ENCODE measurements at regions not wholly inside any gene's neighbourhood (a gene's known extent, or its start where the extent isn't known, plus 50 kb on each side); places are given as distances from the start of the nearest gene placed in this dataset.

DNA sequence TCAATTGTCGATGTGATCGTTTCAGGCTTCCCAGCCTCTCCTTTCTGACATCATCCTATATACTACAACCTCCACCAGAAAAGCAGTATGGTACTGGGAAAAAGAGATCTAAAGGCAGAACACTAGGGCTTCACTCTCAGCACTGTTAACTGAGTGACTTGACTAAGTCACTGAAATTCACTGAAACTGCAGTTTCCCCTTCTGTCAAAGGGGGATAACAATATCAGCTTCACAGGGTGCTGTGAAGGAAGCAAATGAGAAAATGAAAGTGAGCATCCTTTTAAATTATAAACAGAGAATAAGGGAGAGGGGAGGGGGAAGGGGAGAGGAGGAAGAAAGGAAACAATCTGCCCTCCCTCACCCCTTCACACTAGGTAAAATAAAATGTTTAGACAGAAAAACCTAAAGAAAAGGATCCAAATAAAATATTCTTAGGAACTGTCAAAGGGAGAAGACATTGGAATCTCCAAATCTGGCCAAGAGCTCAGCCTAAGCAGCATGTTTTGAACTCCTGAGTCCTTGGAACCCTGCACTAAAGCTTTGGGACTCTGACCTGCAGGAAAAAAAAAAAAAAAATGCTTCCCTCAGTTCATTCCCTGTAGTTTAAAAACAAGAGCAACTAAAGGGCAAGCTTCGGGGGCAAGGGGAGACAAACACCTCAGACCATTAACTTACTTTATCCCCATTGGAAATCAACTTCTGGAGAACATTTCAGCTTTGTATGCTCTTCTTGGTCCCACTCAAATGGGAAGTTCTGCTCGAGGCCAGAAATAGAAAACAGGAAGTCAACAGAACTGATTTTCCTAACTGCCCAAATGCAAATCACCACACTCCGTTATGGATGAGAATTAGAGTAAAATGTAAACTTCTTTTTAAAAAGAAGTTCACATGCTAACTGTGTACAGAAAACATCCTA lies 178.3 kb downstream of the DEPDC1B start:
- TF ChIP-seq CTCF (IDR thresholded peaks at IDR 0.05; ENCODE audit: partially characterized antibody, unreplicated experiment): no peak
- no peaks in the 10 kb centered on the region for H3K27me3 Mint-ChIP-seq (ENCODE audit: unreplicated experiment)
- no peak overlapping the region for H3K27ac Mint-ChIP-seq (ENCODE audit: unreplicated experiment)
- no peak overlapping the region for H3K4me3 Mint-ChIP-seq (ENCODE audit: unreplicated experiment)
- H3K36me3 Mint-ChIP-seq (ENCODE audit: unreplicated experiment): no peaks in the 10 kb centered on the region
- no peak for DNase-seq
- no peaks in the 10 kb centered on the region for H3K9me3 Mint-ChIP-seq (ENCODE audit: unreplicated experiment)
- H3K4me1 Mint-ChIP-seq (ENCODE audit: low read depth, unreplicated experiment): no peaks in the 10 kb centered on the region

DNA sequence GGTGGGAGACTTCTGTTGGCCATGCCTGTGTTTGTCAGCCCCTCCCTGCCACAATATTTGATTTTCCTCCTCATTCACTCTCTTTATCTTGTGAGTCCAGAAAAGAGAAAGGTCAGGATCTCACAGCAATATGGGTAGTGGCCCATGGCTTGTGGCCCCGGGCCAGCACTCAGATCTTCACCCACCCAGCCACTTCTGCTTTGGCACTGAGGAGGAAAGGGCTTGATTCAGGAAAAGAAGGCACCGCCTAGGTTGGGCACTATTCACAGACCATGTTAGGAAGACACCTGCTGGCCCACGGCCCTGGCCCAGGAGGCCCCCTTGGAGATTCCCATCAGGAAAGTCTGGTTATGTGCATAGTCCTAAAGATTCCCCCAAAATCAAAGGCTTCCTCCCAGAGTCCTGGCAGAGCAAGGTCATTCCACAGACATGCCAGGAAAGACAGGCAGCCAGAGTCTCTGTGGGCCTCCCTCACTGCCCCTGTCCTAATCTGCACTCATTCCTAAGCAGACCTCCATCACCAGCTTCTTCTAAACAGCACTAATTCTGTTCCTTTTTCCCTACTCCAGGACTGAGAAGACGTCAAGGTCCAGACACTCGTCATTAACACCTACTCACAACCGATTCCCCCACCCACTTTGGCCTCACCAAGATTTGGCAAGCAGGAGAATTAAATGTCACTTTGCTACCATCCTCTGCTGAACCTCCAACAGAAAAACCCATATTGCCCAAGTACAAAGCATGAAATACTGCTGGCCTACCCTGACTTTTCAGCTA lies 179.3 kb downstream of the DEPDC1B start:
- H3K36me3 Mint-ChIP-seq (ENCODE audit: unreplicated experiment): no peaks in the 10 kb centered on the region
- no peak for DNase-seq
- no peaks in the 10 kb centered on the region for H3K4me1 Mint-ChIP-seq (ENCODE audit: low read depth, unreplicated experiment)
- H3K9me3 Mint-ChIP-seq (ENCODE audit: unreplicated experiment): no peaks in the 10 kb centered on the region
- no peak for TF ChIP-seq CTCF (IDR thresholded peaks at IDR 0.05; ENCODE audit: partially characterized antibody, unreplicated experiment)
- H3K27me3 Mint-ChIP-seq (ENCODE audit: unreplicated experiment): no peaks in the 10 kb centered on the region
- H3K4me3 Mint-ChIP-seq (ENCODE audit: unreplicated experiment): no peak overlapping the region
- H3K27ac Mint-ChIP-seq (ENCODE audit: unreplicated experiment): no peak overlapping the region

GRCh38 chr5:60519372-60519771 lies 180.6 kb downstream of the DEPDC1B start:
- Mint-ChIP-seq H3K36me3 (ENCODE audit: unreplicated experiment) (no peaks in the 10 kb centered on the region), H3K27ac (ENCODE audit: unreplicated experiment) (no peak overlapping the region), H3K4me3 (ENCODE audit: unreplicated experiment) (no peak overlapping the region), H3K4me1 (ENCODE audit: low read depth, unreplicated experiment) (no peaks in the 10 kb centered on the region), H3K9me3 (ENCODE audit: unreplicated experiment) (no peaks in the 10 kb centered on the region), H3K27me3 (ENCODE audit: unreplicated experiment) (no peaks in the 10 kb centered on the region)
- DNase-seq: no peak
- no peak for TF ChIP-seq CTCF (IDR thresholded peaks at IDR 0.05; ENCODE audit: partially characterized antibody, unreplicated experiment)

GRCh38 chr5:60517850-60518249 lies 182.1 kb downstream of the DEPDC1B start:
- no peak for DNase-seq
- Mint-ChIP-seq H3K4me1 (ENCODE audit: low read depth, unreplicated experiment) (no peaks in the 10 kb centered on the region), H3K4me3 (ENCODE audit: unreplicated experiment) (no peak overlapping the region), H3K27ac (ENCODE audit: unreplicated experiment) (no peak overlapping the region), H3K27me3 (ENCODE audit: unreplicated experiment) (no peaks in the 10 kb centered on the region), H3K36me3 (ENCODE audit: unreplicated experiment) (no peaks in the 10 kb centered on the region), H3K9me3 (ENCODE audit: unreplicated experiment) (no peaks in the 10 kb centered on the region)
- TF ChIP-seq CTCF (IDR thresholded peaks at IDR 0.05; ENCODE audit: partially characterized antibody, unreplicated experiment): no peak

All from glutamatergic neuron (in vitro differentiated cells).